ENCODE measurements at regions not wholly inside any gene's neighbourhood (a gene's known extent, or its start where the extent isn't known, plus 50 kb on each side); places are given as distances from the start of the nearest gene placed in this dataset.

GRCh38 chr20:41992481-41992880 lies 374.3 kb upstream of the CHD6 start:
- TF ChIP-seq CTCF (IDR thresholded peaks at IDR 0.05) = no peak

DNA sequence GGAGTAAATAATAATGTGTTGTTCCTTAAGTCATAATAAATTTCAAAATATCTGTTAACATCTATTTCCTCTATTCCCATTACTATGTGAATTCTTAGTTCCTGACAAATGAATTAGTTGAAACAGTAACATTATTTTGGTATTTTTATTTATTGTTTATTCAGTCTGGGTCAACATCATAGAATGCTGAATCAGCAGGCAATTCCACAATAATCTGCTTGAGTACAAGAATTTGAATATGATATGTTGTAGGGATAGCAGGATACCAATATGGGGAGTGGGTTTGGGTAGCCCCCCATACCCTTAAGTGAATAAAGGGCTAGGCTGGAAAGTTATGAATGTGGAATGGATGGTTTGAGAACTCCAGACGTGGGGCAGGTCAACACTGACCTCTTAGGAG lies 373.2 kb upstream of the CHD6 start:
- no peak for TF ChIP-seq CTCF (IDR thresholded peaks at IDR 0.05)

- TF ChIP-seq CTCF (IDR thresholded peaks at IDR 0.05) = no peak
Measured at GRCh38 chr20:41989935-41990635, 371.9 kb upstream of the CHD6 start.

DNA sequence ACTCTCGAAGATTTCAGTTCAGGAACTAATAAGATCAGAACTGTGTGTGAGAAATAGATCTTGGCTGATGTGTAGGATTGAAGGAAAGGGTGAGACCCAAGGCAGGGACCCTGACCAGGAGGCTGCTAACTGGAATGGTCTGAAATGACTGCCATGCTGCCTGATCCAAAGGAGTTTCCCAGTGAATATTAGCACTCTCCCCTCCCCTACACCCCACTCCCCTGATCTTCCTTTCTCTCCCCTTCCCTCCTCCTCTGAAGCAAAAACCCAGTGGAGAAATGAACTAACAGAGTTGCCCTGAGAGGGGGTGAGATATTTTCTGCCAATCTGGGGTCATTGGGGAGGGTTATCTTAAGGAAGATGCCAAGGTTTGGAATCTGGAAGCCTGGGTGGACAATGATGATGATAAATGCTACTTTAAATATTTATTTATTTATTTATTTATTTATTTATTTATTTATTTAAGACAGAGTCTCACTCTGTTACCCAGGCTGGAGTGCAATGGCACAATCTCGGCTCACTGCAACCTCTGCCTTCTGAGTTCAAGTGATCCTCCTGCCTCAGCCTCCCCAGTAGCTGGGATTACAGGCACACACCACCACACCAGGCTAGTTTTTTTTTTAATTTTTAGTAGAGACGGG lies 371.0 kb upstream of the CHD6 start:
- no peak for TF ChIP-seq CTCF (IDR thresholded peaks at IDR 0.05)

DNA sequence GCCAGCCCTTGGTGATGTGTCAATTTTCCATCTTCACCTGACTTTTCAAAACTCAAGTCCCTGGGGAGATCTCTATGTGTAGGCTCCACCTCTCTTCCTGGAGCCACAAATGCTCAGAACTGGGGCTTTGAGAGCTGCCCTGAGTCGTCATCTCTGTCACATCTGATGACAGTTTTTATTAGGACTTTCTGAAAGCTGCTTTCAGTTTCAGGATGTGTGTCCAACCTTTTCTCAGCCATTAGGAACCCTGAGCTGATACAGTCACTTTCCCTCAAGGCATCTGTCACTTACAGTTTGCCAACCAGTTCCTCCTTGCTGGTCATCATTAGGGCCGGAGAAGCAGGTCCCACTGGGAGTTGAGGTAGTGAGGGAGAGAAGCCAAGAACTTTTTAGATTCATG lies 365.9 kb upstream of the CHD6 start:
- TF ChIP-seq CTCF (IDR thresholded peaks at IDR 0.05) = no peak

DNA sequence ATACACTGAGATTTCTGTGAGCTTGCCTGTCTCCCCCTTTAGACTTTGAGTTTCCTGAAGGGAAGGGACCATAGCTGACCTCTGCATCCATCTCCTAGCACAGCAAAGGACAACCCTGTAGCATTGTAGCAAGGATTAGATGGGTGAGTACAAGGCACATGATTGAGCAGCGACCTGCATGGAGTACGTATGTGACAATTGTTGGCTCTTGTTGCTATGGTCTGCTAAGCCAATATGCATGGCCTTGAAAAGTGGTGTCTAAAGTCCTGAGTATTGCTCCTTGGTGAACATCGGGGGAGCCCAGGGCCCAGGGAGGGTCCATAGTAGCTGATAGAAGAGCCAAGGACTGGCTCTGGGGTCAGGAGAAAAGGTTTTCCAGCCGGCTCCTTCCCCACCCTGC lies 365.0 kb upstream of the CHD6 start:
- no peak for TF ChIP-seq CTCF (IDR thresholded peaks at IDR 0.05)

DNA sequence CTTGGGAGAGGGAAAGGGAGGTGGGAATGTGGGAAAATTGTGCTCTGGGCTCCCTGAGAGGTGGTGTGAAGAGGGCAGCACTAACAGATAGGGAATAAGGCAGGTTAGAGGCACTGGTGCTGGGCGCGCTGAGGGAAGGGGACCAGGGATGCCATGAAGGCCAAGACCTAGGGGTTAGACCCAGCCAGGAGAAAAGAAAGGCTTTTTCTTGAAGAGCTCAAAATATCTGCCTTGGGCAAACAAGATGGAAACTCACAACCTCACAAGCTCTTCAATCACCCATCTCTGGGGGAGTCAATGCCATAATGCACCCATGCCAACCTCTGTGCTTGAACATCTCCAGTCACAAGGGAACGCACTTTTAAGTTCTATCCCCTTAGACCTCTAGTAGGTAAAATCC lies 363.6 kb upstream of the CHD6 start:
- TF ChIP-seq CTCF (IDR thresholded peaks at IDR 0.05) = no peak

All from LNCAP (cell line).